NCI-H526 (cell line): ENCODE measurements at regions not wholly inside any gene's neighbourhood (a gene's known extent, or its start where the extent isn't known, plus 50 kb on each side); places are given as distances from the start of the nearest gene placed in this dataset.
"Not testable (repeated sequence)": the region's sequence is repeated elsewhere in the genome, so short reads cannot be mapped to it uniquely, and the experiment has no call there.

Source experiments
- DNase-seq, 2 experiments: peaks; one replicate each; lab custom pipeline; 2025; lab: John Stamatoyannopoulos, UW

DNA sequence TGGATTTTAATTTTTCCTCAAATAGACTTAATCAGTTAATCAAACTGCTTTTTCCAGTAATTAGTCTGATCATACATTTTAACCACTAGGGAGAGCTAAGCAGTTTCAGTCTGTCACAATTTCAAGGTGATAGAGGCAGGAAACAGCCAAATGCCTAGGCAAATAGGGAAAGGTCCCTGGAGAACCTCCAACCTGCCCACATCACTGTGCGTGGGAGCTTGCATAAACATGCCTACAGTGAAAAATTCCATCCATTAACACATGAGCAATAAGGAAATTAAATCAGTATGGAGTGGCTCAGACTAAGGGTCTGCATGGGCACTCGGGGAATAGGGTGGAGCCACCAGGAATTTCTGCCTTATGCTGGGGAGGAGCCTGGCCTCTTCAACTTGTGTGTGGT, 74.6 kb downstream of the AASDHPPT start:
- peak; percentile 79 to 84 for DNase-seq

GRCh38 chr11:106152824-106153223, 75.4 kb downstream of the AASDHPPT start:
- DNase-seq = no peak

DNA sequence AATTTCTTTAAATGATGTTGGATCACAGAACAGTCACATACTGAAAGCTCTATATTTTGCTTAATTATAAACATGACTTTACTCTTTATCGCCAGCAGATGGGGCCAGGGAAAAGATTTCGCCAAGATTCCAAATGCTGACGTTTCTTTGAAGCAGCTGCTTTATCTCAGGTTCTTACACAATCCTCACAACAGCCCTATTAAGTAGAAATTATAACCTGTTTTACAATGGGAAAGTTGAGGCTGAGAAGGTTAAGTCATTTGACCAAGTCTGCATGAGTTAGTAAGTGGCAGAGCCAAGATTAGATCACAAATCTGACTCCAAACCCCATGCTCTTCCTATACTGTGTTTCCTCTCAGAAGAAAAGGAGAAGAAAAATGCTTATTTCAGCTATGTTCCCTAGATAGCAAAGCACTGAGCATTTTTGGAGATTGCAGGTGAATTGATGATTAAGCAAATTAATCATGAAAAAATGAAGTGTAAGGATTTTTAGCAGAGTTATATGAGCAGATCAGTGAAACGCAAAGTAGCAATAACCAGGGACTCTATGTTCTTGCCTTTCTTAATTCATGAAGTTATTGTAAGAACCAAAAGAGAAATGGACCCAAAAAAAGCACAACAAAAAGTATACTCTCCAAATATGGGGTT, 79.0 kb downstream of the AASDHPPT start:
- peak in 1 of 2 experiments; percentile 60 for DNase-seq

DNA sequence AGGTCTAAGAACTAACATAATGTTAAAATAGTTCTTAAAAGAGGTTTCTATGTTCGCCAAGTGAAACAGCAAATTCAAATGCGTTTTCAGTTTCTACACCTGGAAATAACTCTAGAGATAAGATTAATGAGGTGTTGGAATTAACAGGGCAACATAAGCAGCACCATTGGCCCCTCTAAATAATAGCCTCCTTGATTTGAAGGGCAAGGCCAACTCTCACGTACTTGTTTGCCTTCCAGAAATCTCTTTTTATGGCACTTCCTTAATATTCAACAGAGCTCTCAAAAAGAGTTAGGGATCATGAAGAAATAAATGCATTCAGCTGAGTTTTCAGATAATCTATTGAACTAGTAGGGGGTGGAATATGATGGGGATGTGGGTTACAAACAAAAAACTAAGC, 80.9 kb downstream of the AASDHPPT start:
- no peak for DNase-seq

DNA sequence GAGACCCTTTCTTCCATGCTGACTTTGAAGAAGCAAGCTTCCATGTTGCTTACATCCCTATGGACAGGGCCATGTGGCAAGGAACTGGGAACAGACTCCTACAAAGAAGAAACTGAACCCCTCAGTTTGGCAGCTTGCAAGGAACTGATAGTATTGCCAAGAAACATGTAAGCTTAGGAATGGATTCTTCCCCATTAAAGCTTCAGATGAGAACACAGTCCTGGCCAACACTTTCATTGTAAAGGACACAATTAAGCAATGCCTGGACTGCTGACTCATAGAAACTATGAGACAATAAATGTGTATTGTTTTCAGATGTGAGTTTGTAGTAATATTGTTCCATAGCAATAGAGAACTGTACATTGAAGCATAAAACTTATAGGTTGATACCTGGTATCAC, 82.4 kb downstream of the AASDHPPT start:
- no peak for DNase-seq

DNA sequence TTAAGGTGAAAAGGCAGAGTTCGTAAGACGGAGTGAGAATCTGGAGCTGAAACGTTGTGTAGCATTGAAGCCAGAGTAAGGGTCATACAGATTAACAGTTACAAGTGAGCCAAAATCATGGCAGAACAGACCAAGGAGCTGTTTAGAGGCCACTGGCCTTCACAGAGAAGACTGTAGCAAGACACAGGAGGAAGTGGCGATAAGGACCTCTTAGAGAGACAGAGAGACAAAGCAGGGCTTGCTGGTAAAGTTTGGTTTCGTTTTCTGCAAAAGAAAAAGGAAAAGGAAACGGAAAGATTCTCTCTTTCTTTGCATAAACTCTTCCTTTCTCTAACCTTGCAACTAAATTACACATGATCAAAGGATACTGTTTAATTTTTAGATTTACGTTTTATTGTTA, 83.0 kb downstream of the AASDHPPT start:
- DNase-seq = no peak

- DNase-seq = no peak
Measured at GRCh38 chr11:106161775-106162634, 84.5 kb downstream of the AASDHPPT start.

GRCh38 chr11:106167085-106167484, 89.6 kb downstream of the AASDHPPT start:
- no peak for DNase-seq

GRCh38 chr11:106172386-106172991, 95.0 kb downstream of the AASDHPPT start:
- DNase-seq = peak in 1 of 2 experiments; percentile 10

DNA sequence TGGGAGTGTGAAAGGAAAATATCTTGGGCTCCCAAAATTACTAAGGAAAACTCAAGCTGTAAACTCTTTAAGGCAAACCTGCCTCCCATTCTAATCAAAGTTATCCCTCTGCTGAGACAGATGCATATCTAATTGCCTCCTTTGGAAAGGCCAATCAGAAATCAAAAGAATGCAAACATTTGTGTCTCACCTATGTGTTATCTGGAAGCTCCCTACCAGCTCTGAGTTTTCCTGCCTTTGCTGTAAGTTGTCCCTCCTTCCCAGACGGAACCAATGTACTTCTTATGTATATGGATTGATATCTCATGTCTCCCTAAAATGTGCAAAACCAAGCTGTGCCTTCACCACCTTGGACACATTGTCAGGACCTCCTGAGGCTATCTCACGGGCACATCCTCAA, 95.8 kb downstream of the AASDHPPT start:
- DNase-seq = no peak

DNA sequence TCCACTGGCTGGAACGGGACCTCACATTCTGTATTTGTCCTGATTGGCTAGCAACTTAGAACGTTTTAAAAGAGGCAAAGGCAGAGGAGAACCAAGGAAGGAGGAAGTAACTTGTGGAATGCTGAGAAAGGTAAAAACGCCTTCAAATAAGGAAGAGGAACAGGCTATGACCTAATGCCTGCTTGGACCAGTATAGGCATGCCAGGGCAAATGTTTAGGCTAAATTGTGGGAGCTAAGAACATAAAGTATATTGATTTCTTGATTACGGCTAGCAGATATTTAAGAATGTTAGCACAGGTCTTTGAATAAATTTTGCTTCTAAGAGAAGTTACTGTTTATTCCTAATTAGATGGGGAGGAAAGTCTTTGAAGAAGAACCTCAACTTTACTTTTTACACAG, 96.5 kb downstream of the AASDHPPT start:
- not testable (repeated sequence) for DNase-seq

DNA sequence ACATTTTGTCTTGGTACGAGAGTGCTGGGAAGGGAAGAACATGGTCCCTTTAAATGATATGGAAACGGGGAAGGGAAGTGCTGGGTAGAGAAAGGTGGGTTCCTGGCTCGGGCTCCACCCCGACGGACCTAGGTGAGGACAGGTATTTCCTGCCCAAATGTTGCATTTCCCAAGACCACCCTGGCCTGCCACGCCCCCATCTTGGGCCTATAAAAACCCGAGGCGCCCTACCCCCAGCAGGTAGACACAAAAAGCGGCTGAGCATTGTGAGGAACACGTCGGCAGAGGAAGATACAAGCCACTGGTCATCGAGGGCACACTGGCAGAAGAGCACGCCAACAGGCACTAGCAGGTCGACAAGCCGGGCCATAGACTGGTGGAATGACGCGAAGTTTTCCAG, 99.4 kb downstream of the AASDHPPT start:
- no peak for DNase-seq

GRCh38 chr11:106177311-106177710, 99.8 kb downstream of the AASDHPPT start:
- DNase-seq = no peak

GRCh38 chr11:106178361-106178760, 100.9 kb downstream of the AASDHPPT start:
- DNase-seq = no peak

DNA sequence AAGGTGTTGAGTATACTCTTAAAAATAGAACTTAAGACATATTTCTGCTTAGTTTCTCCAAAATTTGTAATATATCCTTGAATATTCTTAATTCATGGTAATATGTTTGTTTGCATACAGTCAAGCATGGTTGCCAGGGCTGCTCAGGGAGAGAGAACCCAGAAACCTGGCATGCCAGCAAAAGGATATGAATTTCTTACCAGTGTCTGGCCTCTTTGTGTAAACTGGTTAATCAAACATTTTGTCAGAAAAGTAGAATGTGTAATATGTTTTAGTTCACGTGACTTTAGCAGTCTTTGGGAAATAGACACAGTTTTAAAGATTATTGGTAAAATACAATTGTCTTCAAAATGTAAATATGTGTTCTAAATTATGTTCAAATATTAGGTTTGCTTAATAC, 101.6 kb downstream of the AASDHPPT start:
- DNase-seq = no peak

DNA sequence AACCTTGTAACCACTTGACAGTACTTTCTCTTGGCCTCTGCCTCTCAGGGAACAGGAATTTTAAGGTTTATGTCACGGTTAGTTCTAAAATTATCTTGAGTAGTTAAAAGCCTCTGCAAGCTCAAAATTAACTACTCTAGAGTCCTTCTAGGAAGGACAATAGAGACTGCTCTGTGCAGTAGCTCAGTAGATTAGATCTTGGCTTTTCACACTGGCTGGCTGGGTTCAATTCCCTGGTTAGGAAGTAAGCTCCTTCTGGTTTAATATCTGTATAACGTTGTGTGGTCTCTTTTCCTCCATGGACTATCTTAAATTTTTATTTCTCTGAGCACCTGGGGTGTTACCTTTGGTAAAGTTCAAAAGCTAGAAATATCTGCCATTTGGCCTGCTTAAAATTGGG, 109.2 kb downstream of the AASDHPPT start:
- no peak for DNase-seq

GRCh38 chr11:106187860-106188456, 110.5 kb downstream of the AASDHPPT start:
- no peak for DNase-seq

GRCh38 chr11:106193956-106194355, 116.5 kb downstream of the AASDHPPT start:
- DNase-seq = no peak

DNA sequence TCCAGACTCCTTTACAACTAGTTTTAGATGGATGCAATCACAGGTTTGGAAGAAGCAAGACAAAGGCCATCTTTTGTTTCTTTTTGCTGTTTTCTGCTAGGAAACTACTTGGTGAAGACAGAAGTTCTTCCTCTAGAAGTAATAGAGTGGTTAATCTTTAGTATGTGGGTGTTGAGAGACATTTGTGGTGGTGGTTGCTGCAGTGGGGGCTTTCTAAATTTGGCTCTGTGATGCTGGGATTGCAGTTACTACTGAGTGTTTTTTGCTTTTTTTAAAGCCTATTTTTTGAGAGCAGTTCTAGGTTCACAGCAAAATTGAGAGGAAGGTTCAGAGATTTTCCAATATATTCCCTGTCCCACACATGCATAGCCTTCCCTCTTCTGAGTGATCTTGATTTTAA, 120.0 kb downstream of the AASDHPPT start:
- DNase-seq = no peak

DNA sequence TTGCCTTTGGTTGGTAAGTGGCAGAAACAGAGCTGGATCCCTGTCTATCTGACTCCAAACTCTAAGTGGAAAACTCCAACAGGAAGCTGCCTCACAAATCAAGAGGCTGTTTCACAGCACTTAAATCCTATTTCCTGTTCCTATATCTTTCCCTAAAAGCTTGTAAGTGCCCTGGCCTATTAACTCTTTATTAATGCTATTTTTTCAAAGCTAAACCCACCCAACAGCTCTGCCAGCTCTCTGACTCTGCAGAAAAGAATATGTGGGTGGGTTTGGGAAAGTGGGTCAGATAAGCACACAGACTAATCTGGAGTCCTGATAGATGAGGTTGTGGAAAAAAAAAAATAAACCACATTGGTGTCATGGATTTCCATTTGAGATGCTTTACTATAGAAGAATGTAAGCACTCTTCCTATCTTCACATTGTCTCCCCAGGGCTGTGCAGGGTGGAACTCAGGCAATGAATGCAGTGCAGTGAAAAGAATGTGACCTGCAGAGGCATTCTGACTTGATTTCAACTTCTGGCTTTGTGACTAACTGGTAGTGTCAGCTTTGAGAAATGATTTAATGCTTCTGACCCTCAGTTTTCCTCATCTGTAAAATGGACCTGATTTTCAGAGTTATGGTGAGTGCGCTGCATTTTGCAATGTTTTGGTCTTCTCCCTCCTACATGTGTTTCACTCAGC, 125.6 kb downstream of the AASDHPPT start:
- DNase-seq = no peak

DNA sequence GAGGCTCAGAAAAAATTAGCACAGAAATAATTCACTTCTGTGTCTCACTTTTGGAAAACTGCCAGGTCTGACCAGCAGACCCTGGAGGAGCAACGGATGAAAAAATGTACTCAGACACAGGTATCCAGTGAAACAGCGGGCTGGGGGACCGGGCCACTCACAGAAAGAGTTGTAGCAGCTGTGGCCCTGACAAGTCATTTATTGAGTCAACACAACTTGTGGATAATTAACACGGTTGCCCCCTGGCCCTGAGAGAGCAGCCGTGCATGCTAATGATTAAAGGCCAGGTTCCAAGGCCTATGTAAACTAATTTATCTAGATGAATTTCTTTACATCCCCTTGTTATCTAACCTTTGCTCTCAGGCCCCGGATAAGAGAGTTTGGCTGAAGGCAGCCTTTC, 131.3 kb downstream of the AASDHPPT start:
- DNase-seq = no peak

DNA sequence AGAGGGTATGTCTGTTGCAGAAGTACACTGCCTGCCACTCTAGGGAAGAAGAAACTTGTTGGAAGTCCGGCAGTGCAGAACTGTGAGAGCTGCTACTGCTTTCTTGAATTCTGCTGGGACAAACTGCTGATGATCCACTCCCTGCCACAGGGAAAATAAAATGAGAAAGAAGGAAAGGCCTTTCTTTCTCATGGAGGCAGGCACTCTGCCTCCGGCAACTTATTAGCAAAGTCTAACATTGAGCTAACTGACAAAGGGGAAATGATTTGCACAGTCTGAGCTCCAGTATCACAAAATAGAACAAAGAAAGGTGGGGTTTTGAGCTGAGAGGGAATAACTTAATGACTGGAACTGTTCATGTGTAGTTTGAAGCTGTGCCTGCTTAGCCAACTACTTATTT, 134.6 kb downstream of the AASDHPPT start:
- no peak for DNase-seq
